Esophagus (tissue), 2 donors: ENCODE measurements at regions not wholly inside any gene's neighbourhood (a gene's known extent, or its start where the extent isn't known, plus 50 kb on each side); places are given as distances from the start of the nearest gene placed in this dataset.

Experiments used
- H3K27ac ChIP-seq, 2 donors: one replicate each; pipeline ENCODE4 v1.5.1; 2013; ENCODE audit warnings: low read depth in 2 of 2, mild to moderate bottlenecking in 2 of 2, inconsistent platforms in 1 of 2, low read length in 1 of 2, moderate library complexity in 1 of 2
- H3K27me3 ChIP-seq, 2 donors: one replicate each; pipeline ENCODE4 v1.6.1; 2013; ENCODE audit warnings: low read length in 2 of 2, control low read depth in 1 of 2, mild to moderate bottlenecking in 1 of 2; ENCODE audit not compliant: insufficient read depth in 2 of 2, control insufficient read depth in 1 of 2
- H3K36me3 ChIP-seq, 2 donors: one replicate each; pipeline ENCODE4 v1.6.1; 2013; ENCODE audit warnings: low read length in 1 of 2; ENCODE audit not compliant: control insufficient read depth in 2 of 2, insufficient read depth in 2 of 2
- H3K4me1 ChIP-seq, 2 donors: one replicate each; pipeline ENCODE4 v1.6.1; 2013; ENCODE audit warnings: low read length in 1 of 2; ENCODE audit not compliant: control insufficient read depth in 2 of 2, insufficient read depth in 2 of 2
- H3K4me3 ChIP-seq, 2 donors: one replicate each; pipeline ENCODE4 v1.5.1; 2013; ENCODE audit warnings: low read length in 2 of 2, mild to moderate bottlenecking in 2 of 2, low read depth in 1 of 2, moderate library complexity in 1 of 2
- H3K9me3 ChIP-seq, 2 donors: one replicate each; pipeline ENCODE4 v1.6.1; 2013; ENCODE audit warnings: mild to moderate bottlenecking in 2 of 2, low read depth in 1 of 2, low read length in 1 of 2, moderate library complexity in 1 of 2; ENCODE audit not compliant: control insufficient read depth in 2 of 2, insufficient read depth in 1 of 2
- WGBS, 2 donors: extraction: QIAGEN DNeasy Blood & Tissue Kit; methylation state at CpG; one replicate each; pipeline ENCODE4 v1.1.7; 2013; 5-methylcytosine and 5-hydroxymethylcytosine counted together
- donor health status: healthy with polysubstance abuse.
- donor health status: Bipolar disorder and iron deficiency.

- Histone ChIP-seq H3K27me3 (no peaks in the 10 kb centered on the region), H3K9me3 (no peaks in the 10 kb centered on the region), H3K4me1 (peaks cover 3 to 6% of the 10 kb centered on the region in 2 donors), H3K36me3 (no peaks in the 10 kb centered on the region), H3K27ac (no peak overlapping the region), H3K4me3 (no peak overlapping the region)
- WGBS, 2 donors, result 82 to 84% methylated on average over 2 of the region's 2 CpGs
Measured at GRCh38 chr12:5230156-5230555, 186.5 kb downstream of the KCNA5 start.

GRCh38 chr12:5230861-5231260 lies 187.2 kb downstream of the KCNA5 start:
- Histone ChIP-seq H3K27me3 (no peaks in the 10 kb centered on the region), H3K36me3 (no peaks in the 10 kb centered on the region), H3K27ac (no peak overlapping the region), H3K4me3 (no peak overlapping the region), H3K9me3 (no peaks in the 10 kb centered on the region), H3K4me1 (peaks cover 3 to 6% of the 10 kb centered on the region in 2 donors)
- WGBS, 2 donors, result 55 to 69% methylated on average over 3 of the region's 3 CpGs

- peaks cover 3 to 6% of the 10 kb centered on the region in 2 donors for H3K4me1 ChIP-seq
- WGBS, 2 donors, result 63 to 72% methylated on average over 3 of the region's 3 CpGs
- no peaks in the 10 kb centered on the region for H3K9me3 ChIP-seq
- no peaks in the 10 kb centered on the region for H3K36me3 ChIP-seq
- no peaks in the 10 kb centered on the region for H3K27me3 ChIP-seq
- H3K27ac ChIP-seq, result no peak overlapping the region
- no peak overlapping the region for H3K4me3 ChIP-seq
Measured at GRCh38 chr12:5232291-5232690, 188.6 kb downstream of the KCNA5 start.

- Histone ChIP-seq H3K9me3 (no peaks in the 10 kb centered on the region), H3K36me3 (no peaks in the 10 kb centered on the region), H3K27me3 (no peaks in the 10 kb centered on the region), H3K4me1 (peaks cover 3 to 6% of the 10 kb centered on the region in 2 donors), H3K27ac (no peak overlapping the region), H3K4me3 (no peak overlapping the region)
- 73 to 85% methylated on average over 14 of the region's 14 CpGs for WGBS, 2 donors
Measured at GRCh38 chr12:5232826-5233500, 189.3 kb downstream of the KCNA5 start.

DNA sequence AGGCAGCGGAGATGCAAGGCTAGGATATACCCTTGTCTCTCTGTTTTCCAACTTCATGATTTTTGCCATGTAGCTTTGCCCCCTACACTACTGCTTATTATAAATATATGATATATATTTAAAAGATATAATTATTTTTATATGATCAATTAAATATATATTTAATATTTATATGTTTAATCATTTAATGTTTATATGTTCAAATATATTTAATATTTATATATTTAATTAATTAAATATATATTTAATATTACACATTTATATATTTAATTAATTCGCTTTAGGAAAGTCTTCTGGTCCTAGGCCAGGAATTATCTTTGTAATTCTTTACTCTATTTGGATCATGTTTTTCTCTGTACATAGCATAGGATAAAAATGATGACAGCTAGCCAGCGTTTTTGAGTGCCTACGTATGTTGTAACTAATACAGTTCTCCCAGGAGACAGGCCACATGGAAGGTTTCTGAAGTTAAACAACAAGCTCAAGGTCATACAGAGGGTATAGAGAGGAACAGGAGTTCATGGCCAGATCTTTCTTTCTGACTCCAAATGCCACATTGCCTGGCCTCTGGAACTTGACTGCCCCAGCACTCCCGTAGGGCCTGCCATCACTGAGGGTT lies 192.5 kb downstream of the KCNA5 start:
- Histone ChIP-seq H3K4me3 (no peak overlapping the region), H3K36me3 (no peaks in the 10 kb centered on the region), H3K27me3 (no peaks in the 10 kb centered on the region), H3K4me1 (peaks cover 3 to 6% of the 10 kb centered on the region in 2 donors), H3K9me3 (no peaks in the 10 kb centered on the region), H3K27ac (no peak overlapping the region)
- 86 to 87% methylated on average over 5 of the region's 5 CpGs for WGBS, 2 donors

- WGBS, 2 donors, result 80 to 85% methylated on average over 7 of the region's 7 CpGs
- Histone ChIP-seq H3K27ac (no peak overlapping the region), H3K4me3 (no peak overlapping the region), H3K9me3 (no peaks in the 10 kb centered on the region), H3K36me3 (no peaks in the 10 kb centered on the region), H3K4me1 (peaks cover 1 to 3% of the 10 kb centered on the region in 2 donors), H3K27me3 (no peaks in the 10 kb centered on the region)
Measured at GRCh38 chr12:5242440-5242839, 189.5 kb upstream of the NTF3 start.

GRCh38 chr12:5243014-5243413 lies 188.9 kb upstream of the NTF3 start:
- H3K27ac ChIP-seq, result no peak overlapping the region
- peaks cover 1 to 3% of the 10 kb centered on the region in 2 donors for H3K4me1 ChIP-seq
- H3K27me3 ChIP-seq, result no peaks in the 10 kb centered on the region
- no peaks in the 10 kb centered on the region for H3K9me3 ChIP-seq
- no peak overlapping the region for H3K4me3 ChIP-seq
- WGBS, 2 donors, result 80 to 88% methylated on average over 4 of the region's 4 CpGs
- H3K36me3 ChIP-seq, result no peaks in the 10 kb centered on the region

- 40 to 43% methylated on average over 5 of the region's 5 CpGs for WGBS, 2 donors
Measured at GRCh38 chr12:5244513-5244972, 187.4 kb upstream of the NTF3 start.

DNA sequence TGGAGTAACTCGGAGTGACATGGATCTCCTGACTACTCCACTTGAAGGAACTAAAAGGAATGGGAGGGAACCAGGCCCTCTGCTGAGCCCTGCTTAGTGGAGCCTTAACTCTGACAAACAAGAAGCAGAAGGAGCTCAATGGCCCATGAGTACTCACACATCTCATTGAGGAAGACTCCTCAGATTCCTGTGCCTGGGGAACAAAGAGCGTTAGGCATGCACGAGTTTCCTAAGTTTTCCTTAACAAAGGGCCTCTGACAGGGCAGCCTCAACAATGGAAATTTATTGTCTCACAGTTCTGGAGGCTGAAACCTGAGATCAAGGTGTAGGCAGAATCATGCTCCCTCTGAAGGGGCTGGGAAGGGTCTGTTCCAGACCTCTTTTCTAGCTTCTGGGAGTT lies 185.7 kb upstream of the NTF3 start:
- WGBS, 2 donors, result 76 to 85% methylated on average over 3 of the region's 3 CpGs
- no peak overlapping the region for H3K27ac ChIP-seq

More at GRCh38 chr12:5244513-5244972, 187.4 kb upstream of the NTF3 start:
- no peak overlapping the region for H3K27ac ChIP-seq
- H3K36me3 ChIP-seq, result no peaks in the 10 kb centered on the region
- H3K27me3 ChIP-seq, result no peaks in the 10 kb centered on the region
- H3K4me3 ChIP-seq, result no peak overlapping the region
- peaks cover 1 to 3% of the 10 kb centered on the region in 2 donors for H3K4me1 ChIP-seq
- H3K9me3 ChIP-seq, result no peaks in the 10 kb centered on the region

DNA sequence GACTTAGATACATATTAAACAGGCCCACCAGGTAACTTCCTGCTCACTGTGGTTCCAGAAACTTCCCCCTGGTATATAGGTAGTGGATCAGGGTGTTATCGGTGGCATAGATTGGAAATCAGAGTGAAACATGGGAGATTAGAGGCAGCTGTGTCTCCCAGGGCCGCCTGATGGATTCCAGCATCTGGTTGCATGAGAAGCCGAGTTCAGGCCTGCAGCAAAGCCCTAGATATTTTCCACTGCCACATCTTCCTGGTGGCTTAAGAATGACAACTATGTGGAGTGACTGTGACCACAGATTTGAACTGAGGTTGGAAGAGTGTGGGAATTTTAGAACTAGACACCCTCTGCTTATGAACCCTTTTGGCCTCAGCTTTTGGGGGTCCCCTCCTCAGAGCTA lies 184.8 kb upstream of the NTF3 start:
- no peak overlapping the region for H3K4me3 ChIP-seq
- H3K27me3 ChIP-seq, result no peaks in the 10 kb centered on the region
- H3K36me3 ChIP-seq, result no peaks in the 10 kb centered on the region
- no peaks in the 10 kb centered on the region for H3K9me3 ChIP-seq
- H3K27ac ChIP-seq, result no peak overlapping the region
- H3K4me1 ChIP-seq, result peaks cover 1 to 3% of the 10 kb centered on the region in 2 donors
- 85 to 86% methylated on average over 3 of the region's 3 CpGs for WGBS, 2 donors

More for the DNA sequence above, 185.7 kb upstream of the NTF3 start:
- Histone ChIP-seq H3K36me3 (no peaks in the 10 kb centered on the region), H3K27me3 (no peaks in the 10 kb centered on the region), H3K9me3 (no peaks in the 10 kb centered on the region), H3K4me3 (no peak overlapping the region), H3K4me1 (peaks cover 1 to 3% of the 10 kb centered on the region in 2 donors)
